Body of pancreas (tissue), 4 donors: ENCODE measurements at regions not wholly inside any gene's neighbourhood (a gene's known extent, or its start where the extent isn't known, plus 50 kb on each side); places are given as distances from the start of the nearest gene placed in this dataset.

Source experiments
- POLR2A ChIP-seq, 3 donors: fragments of 450-650 bp; IDR thresholded peaks; one replicate each; pipeline ENCODE4 v1.6.1; 2016; ENCODE audit warnings: antibody characterized with exemption in 3 of 3, mild to moderate bottlenecking in 2 of 3
- TF ChIP-seq, protein P1 (sequence below), 7 experiments: fragments of 450-650 bp in 4 of 7; fragments of 200-600 bp in 3 of 7; sonication (generic) in 3 of 7; IDR thresholded peaks; one replicate each; pipeline ENCODE4 v1.5.1; 2016 to 2019; ENCODE audit warnings: antibody characterized with exemption in 7 of 7

DNA sequence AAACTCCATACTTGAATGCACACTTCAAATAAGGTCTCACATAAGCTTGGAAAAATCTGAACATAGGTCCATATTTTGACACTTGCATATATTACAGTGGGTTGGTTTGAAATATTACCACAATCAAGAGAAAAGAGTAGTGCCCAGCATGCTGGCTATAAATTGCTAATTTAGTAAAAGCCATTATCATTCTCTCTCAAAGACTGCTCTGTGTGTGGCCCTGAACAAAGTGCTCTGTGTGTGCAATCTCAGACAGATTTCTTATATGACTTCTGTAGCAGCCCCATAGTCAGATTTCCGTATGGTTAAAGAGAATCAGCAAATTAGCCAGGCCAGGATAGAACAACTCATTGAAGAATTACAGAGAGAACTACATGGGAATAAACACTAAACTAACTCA lies 78.2 kb downstream of the LIG4 start:
- TF ChIP-seq, protein P1, sequence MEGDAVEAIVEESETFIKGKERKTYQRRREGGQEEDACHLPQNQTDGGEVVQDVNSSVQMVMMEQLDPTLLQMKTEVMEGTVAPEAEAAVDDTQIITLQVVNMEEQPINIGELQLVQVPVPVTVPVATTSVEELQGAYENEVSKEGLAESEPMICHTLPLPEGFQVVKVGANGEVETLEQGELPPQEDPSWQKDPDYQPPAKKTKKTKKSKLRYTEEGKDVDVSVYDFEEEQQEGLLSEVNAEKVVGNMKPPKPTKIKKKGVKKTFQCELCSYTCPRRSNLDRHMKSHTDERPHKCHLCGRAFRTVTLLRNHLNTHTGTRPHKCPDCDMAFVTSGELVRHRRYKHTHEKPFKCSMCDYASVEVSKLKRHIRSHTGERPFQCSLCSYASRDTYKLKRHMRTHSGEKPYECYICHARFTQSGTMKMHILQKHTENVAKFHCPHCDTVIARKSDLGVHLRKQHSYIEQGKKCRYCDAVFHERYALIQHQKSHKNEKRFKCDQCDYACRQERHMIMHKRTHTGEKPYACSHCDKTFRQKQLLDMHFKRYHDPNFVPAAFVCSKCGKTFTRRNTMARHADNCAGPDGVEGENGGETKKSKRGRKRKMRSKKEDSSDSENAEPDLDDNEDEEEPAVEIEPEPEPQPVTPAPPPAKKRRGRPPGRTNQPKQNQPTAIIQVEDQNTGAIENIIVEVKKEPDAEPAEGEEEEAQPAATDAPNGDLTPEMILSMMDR (IDR thresholded peaks at IDR 0.05): no peak
- TF ChIP-seq POLR2A (IDR thresholded peaks at IDR 0.05): no peak
